ENCODE measurements at regions not wholly inside any gene's neighbourhood (a gene's known extent, or its start where the extent isn't known, plus 50 kb on each side); places are given as distances from the start of the nearest gene placed in this dataset.

- TF ChIP-seq, protein P1, sequence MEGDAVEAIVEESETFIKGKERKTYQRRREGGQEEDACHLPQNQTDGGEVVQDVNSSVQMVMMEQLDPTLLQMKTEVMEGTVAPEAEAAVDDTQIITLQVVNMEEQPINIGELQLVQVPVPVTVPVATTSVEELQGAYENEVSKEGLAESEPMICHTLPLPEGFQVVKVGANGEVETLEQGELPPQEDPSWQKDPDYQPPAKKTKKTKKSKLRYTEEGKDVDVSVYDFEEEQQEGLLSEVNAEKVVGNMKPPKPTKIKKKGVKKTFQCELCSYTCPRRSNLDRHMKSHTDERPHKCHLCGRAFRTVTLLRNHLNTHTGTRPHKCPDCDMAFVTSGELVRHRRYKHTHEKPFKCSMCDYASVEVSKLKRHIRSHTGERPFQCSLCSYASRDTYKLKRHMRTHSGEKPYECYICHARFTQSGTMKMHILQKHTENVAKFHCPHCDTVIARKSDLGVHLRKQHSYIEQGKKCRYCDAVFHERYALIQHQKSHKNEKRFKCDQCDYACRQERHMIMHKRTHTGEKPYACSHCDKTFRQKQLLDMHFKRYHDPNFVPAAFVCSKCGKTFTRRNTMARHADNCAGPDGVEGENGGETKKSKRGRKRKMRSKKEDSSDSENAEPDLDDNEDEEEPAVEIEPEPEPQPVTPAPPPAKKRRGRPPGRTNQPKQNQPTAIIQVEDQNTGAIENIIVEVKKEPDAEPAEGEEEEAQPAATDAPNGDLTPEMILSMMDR (IDR thresholded peaks at IDR 0.05; ENCODE audit: low read length) = peak; percentile 61
- no peak for TF ChIP-seq EZH2 (optimal IDR thresholded peaks at IDR 0.05; ENCODE audit: low read depth, low read length)
These were observed 55.6 kb upstream of the LYVE1 start for GRCh38 chr11:10623797-10624761.

Measured in MM.1S (cell line).